Natural killer cell treated with Interleukin-12 subunit alpha and Interleukin-12 subunit beta and Interleukin-15 and Interleukin-18, amount 100 ng/mL, for 72 hours (primary cell): ENCODE measurements at regions not wholly inside any gene's neighbourhood (a gene's known extent, or its start where the extent isn't known, plus 50 kb on each side); places are given as distances from the start of the nearest gene placed in this dataset.

ENCODE experiments used
- ATAC-seq, 2 donors: fragments of 150-1000 bp; cut with Tn5 transposase in 1 of 2; sonication (Bioruptor Pico), chemical (Tn5 transposase) in 1 of 2; 2 replicates each; pipeline ENCODE4 v1.10.0; 2021
- DNase-seq: peaks from one replicate; pipeline ENCODE4 v3.0.0; 2022; ENCODE audit warnings: low spot score
- H3K27ac Mint-ChIP-seq, 2 donors: 1 replicate in 1 of 2; 2 replicates in 1 of 2; pipeline ENCODE4 v1.8.0; 2022; ENCODE audit warnings: mixed read lengths in 2 of 2, mild to moderate bottlenecking in 1 of 2, moderate library complexity in 1 of 2
- H3K27me3 Mint-ChIP-seq, 2 donors: 1 replicate in 1 of 2; 2 replicates in 1 of 2; pipeline ENCODE4 v1.8.0; 2022; ENCODE audit warnings: mixed read lengths in 2 of 2
- H3K36me3 Mint-ChIP-seq: one replicate; pipeline ENCODE4 v1.8.0; 2022; ENCODE audit warnings: mixed read lengths
- H3K4me1 Mint-ChIP-seq, 2 donors: 1 replicate in 1 of 2; 2 replicates in 1 of 2; pipeline ENCODE4 v1.8.0; 2022; ENCODE audit warnings: low read depth in 2 of 2, mixed read lengths in 2 of 2, mild to moderate bottlenecking in 1 of 2
- H3K4me3 Mint-ChIP-seq: one replicate; pipeline ENCODE4 v1.8.0; 2022; ENCODE audit warnings: mixed read lengths
- H3K9me3 Mint-ChIP-seq: 2 replicates; pipeline ENCODE4 v1.8.0; 2022; ENCODE audit warnings: mixed read lengths

DNA sequence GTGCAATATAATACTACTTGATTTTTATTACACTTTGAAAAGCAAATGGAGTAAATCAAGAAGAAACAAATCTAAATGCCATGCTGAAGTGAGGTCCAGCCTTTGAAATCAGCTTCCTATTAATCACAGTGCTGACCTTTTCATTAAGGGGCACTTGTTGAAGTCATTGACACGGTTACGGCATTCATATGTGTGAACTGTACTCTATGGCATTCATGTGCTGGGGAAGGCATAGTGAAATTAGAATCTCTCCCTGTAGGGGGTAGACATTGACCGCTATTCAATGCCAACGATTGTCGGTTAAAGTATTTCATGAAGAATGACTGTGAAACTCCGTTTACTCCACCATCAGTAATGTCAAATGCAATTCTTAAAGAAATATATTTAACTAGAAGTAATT is 296.1 kb upstream of the SEMA3A start:
- DNase-seq = no peak
- H3K27ac Mint-ChIP-seq = no peak overlapping the region
- no peak overlapping the region for H3K4me3 Mint-ChIP-seq
- H3K27me3 Mint-ChIP-seq = no peaks in the 10 kb centered on the region
- no peaks in the 10 kb centered on the region for H3K4me1 Mint-ChIP-seq
- H3K9me3 Mint-ChIP-seq = peaks cover 4% of the 10 kb centered on the region
- no peaks in the 10 kb centered on the region for H3K36me3 Mint-ChIP-seq
- no peak for ATAC-seq

GRCh38 chr7:84484502-84485079 is 290.0 kb upstream of the SEMA3A start:
- ATAC-seq = no peak
- no peak for DNase-seq
- Mint-ChIP-seq H3K9me3 (no peaks in the 10 kb centered on the region), H3K4me3 (no peak overlapping the region), H3K27ac (no peak overlapping the region), H3K27me3 (no peaks in the 10 kb centered on the region), H3K36me3 (no peaks in the 10 kb centered on the region), H3K4me1 (no peaks in the 10 kb centered on the region)

GRCh38 chr7:84482476-84482875 is 287.9 kb upstream of the SEMA3A start:
- no peak overlapping the region for H3K27ac Mint-ChIP-seq
- DNase-seq (no peak), ATAC-seq (no peak)
- H3K27me3 Mint-ChIP-seq = no peaks in the 10 kb centered on the region
- no peaks in the 10 kb centered on the region for H3K9me3 Mint-ChIP-seq
- H3K36me3 Mint-ChIP-seq = no peaks in the 10 kb centered on the region
- H3K4me1 Mint-ChIP-seq = no peaks in the 10 kb centered on the region
- no peak overlapping the region for H3K4me3 Mint-ChIP-seq

DNA sequence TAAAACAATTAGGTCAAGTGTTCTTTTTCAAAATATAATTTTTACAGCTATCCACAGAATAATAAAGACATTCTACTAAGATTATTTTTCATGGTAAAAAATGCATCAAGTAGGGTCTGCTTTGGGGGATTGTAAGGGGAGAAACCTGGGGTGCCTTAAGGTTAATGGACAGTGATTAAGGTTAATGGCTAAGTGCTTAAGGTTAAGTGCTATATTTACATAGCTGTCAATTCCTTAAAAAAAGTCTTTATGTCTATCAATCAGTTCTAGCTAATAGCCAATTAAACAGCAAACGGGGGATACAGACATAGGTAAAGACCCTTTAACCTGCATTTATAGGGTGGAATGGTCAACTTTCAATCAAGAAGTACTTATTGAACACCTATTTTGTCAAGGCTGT is 284.5 kb upstream of the SEMA3A start:
- Mint-ChIP-seq H3K27ac (no peak overlapping the region), H3K9me3 (no peaks in the 10 kb centered on the region), H3K27me3 (no peaks in the 10 kb centered on the region), H3K4me1 (no peaks in the 10 kb centered on the region), H3K4me3 (no peak overlapping the region), H3K36me3 (no peaks in the 10 kb centered on the region)
- ATAC-seq = no peak
- DNase-seq = no peak

- DNase-seq (no peak), ATAC-seq (no peak)
- Mint-ChIP-seq H3K9me3 (no peaks in the 10 kb centered on the region), H3K27me3 (no peaks in the 10 kb centered on the region), H3K36me3 (no peaks in the 10 kb centered on the region), H3K27ac (no peak overlapping the region), H3K4me3 (no peak overlapping the region), H3K4me1 (no peaks in the 10 kb centered on the region)
Measured at GRCh38 chr7:84477786-84478478, 283.3 kb upstream of the SEMA3A start.

DNA sequence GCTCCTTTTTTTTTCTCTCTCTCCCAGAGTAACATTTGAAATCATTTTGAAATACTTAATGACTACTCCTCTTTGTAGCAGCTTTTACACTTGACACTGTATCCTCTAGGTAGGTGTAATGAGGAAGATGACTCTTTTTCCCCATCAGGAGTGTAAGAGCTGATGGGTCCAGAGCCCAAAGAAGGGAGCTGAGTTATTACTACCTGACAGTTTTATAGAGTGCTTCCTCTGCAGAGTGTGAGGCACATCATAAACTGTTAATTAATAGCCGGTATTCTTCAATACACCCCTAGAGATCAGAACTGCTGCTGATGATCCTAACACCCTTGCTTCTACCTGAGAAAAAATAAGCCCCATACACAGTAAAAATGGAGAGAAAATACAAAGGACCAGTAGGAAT is 279.8 kb upstream of the SEMA3A start:
- Mint-ChIP-seq H3K4me3 (no peak overlapping the region), H3K27me3 (no peaks in the 10 kb centered on the region), H3K27ac (no peak overlapping the region), H3K36me3 (no peaks in the 10 kb centered on the region), H3K4me1 (no peaks in the 10 kb centered on the region), H3K9me3 (no peaks in the 10 kb centered on the region)
- no peak for ATAC-seq
- DNase-seq = no peak

GRCh38 chr7:84471576-84471975 is 277.0 kb upstream of the SEMA3A start:
- H3K36me3 Mint-ChIP-seq = no peaks in the 10 kb centered on the region

GRCh38 chr7:84469034-84469433 is 274.4 kb upstream of the SEMA3A start:
- Mint-ChIP-seq H3K36me3 (no peaks in the 10 kb centered on the region), H3K27me3 (no peaks in the 10 kb centered on the region), H3K4me1 (no peaks in the 10 kb centered on the region), H3K9me3 (peaks cover 8% of the 10 kb centered on the region), H3K27ac (no peak overlapping the region), H3K4me3 (no peak overlapping the region)
- no peak for ATAC-seq
- DNase-seq = no peak

More at GRCh38 chr7:84471576-84471975, 277.0 kb upstream of the SEMA3A start:
- Mint-ChIP-seq H3K4me3 (no peak overlapping the region), H3K27me3 (no peaks in the 10 kb centered on the region), H3K27ac (no peak overlapping the region), H3K4me1 (no peaks in the 10 kb centered on the region), H3K9me3 (peaks cover 3% of the 10 kb centered on the region)
- ATAC-seq (no peak), DNase-seq (no peak)

- Mint-ChIP-seq H3K4me3 (no peak overlapping the region), H3K36me3 (no peaks in the 10 kb centered on the region), H3K27me3 (no peaks in the 10 kb centered on the region), H3K4me1 (no peaks in the 10 kb centered on the region), H3K9me3 (peaks cover 8% of the 10 kb centered on the region), H3K27ac (no peak overlapping the region)
- ATAC-seq (no peak), DNase-seq (no peak)
Measured at GRCh38 chr7:84462259-84462658, 267.7 kb upstream of the SEMA3A start.

GRCh38 chr7:84461093-84461492 is 266.5 kb upstream of the SEMA3A start:
- no peaks in the 10 kb centered on the region for H3K4me1 Mint-ChIP-seq
- H3K4me3 Mint-ChIP-seq = no peak overlapping the region
- H3K27me3 Mint-ChIP-seq = no peaks in the 10 kb centered on the region
- ATAC-seq = no peak
- H3K9me3 Mint-ChIP-seq = peaks cover 8% of the 10 kb centered on the region
- no peak for DNase-seq
- no peak overlapping the region for H3K27ac Mint-ChIP-seq
- no peaks in the 10 kb centered on the region for H3K36me3 Mint-ChIP-seq

- H3K36me3 Mint-ChIP-seq = no peaks in the 10 kb centered on the region
- no peak for ATAC-seq
Measured at GRCh38 chr7:84455788-84456187, 261.2 kb upstream of the SEMA3A start.

GRCh38 chr7:84454174-84454959 is 259.8 kb upstream of the SEMA3A start:
- H3K9me3 Mint-ChIP-seq = peaks cover 5% of the 10 kb centered on the region
- H3K4me1 Mint-ChIP-seq = no peaks in the 10 kb centered on the region
- no peaks in the 10 kb centered on the region for H3K36me3 Mint-ChIP-seq
- H3K27ac Mint-ChIP-seq = no peak overlapping the region
- H3K4me3 Mint-ChIP-seq = no peak overlapping the region
- DNase-seq = no peak
- no peak for ATAC-seq
- H3K27me3 Mint-ChIP-seq = no peaks in the 10 kb centered on the region

More at GRCh38 chr7:84455788-84456187, 261.2 kb upstream of the SEMA3A start:
- no peaks in the 10 kb centered on the region for H3K27me3 Mint-ChIP-seq
- no peak for DNase-seq
- H3K4me1 Mint-ChIP-seq = no peaks in the 10 kb centered on the region
- no peaks in the 10 kb centered on the region for H3K9me3 Mint-ChIP-seq
- no peak overlapping the region for H3K27ac Mint-ChIP-seq
- H3K4me3 Mint-ChIP-seq = no peak overlapping the region

GRCh38 chr7:84452618-84453017 is 258.0 kb upstream of the SEMA3A start:
- Mint-ChIP-seq H3K27ac (no peak overlapping the region), H3K9me3 (peaks cover 9% of the 10 kb centered on the region), H3K27me3 (no peaks in the 10 kb centered on the region), H3K4me3 (no peak overlapping the region), H3K4me1 (no peaks in the 10 kb centered on the region), H3K36me3 (no peaks in the 10 kb centered on the region)
- ATAC-seq = no peak
- no peak for DNase-seq

DNA sequence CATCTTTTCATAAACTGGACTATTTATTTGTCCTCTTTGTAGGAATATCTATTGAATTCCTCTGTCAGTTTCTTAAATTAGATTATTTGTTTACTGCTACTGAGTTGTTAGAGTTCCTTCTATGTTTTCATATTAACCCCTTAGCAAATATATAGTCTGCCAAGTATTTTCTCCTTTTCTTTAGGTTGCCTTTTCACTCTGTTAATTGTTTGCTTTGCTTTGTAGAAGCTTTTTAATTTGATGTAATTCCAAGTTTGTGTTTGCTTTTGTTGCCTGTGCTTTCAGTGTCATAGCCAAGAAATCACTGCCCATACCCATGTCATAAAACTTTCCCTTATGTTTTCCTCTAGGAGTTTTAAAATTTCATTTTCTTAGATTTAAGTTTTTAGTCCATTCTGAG is 256.2 kb upstream of the SEMA3A start:
- no peaks in the 10 kb centered on the region for H3K36me3 Mint-ChIP-seq
- DNase-seq (no peak), ATAC-seq (no peak)
- H3K9me3 Mint-ChIP-seq = peaks cover 9% of the 10 kb centered on the region
- H3K4me1 Mint-ChIP-seq = no peaks in the 10 kb centered on the region
- no peak overlapping the region for H3K27ac Mint-ChIP-seq
- H3K27me3 Mint-ChIP-seq = no peaks in the 10 kb centered on the region
- no peak overlapping the region for H3K4me3 Mint-ChIP-seq
